GM12878 (cell line): ENCODE measurements at regions not wholly inside any gene's neighbourhood (a gene's known extent, or its start where the extent isn't known, plus 50 kb on each side); places are given as distances from the start of the nearest gene placed in this dataset.

ENCODE experiments used
- CEBPB ChIP-seq, 2 experiments: fragments of 150-350 bp in 1 of 2; IDR thresholded peaks; 2 replicates each; pipeline ENCODE4 v1.6.1; 2012 to 2014; ENCODE audit warnings: low read depth in 2 of 2, low read length in 2 of 2, borderline replicate concordance in 1 of 2, inconsistent platforms in 1 of 2
- EZH2 ChIP-seq: IDR thresholded peaks from 2 replicates; pipeline ENCODE4 v1.6.1; 2012; ENCODE audit warnings: low read depth, mild to moderate bottlenecking, control low read depth, inconsistent platforms, low read length, borderline replicate concordance; ENCODE audit not compliant: control insufficient read depth

- TF ChIP-seq EZH2: no peak
- TF ChIP-seq CEBPB (IDR thresholded peaks at IDR 0.05; ENCODE audit: borderline replicate concordance in 1 of 2, low read depth in 2 of 2, low read length in 2 of 2): no peak
Measured at GRCh38 chr17:55606488-55606815, 95.2 kb upstream of the SMIM36 start.
